ENCODE measurements at regions not wholly inside any gene's neighbourhood (a gene's known extent, or its start where the extent isn't known, plus 50 kb on each side); places are given as distances from the start of the nearest gene placed in this dataset.

GRCh38 chr4:89420507-89420906, 112.9 kb upstream of the GPRIN3 start:
- ATAC-seq (no peak), DNase-seq (no peak)
- intact Hi-C loops (cut with DNase I), result no loop called here
- Histone ChIP-seq H3K4me3 (no peak overlapping the region), H3K4me1 (no peaks in the 10 kb centered on the region), H3K9me3 (no peaks in the 10 kb centered on the region), H3K27ac (no peak overlapping the region), H3K36me3 (no peaks in the 10 kb centered on the region), H3K27me3 (no peaks in the 10 kb centered on the region)
- TF ChIP-seq, protein P1, sequence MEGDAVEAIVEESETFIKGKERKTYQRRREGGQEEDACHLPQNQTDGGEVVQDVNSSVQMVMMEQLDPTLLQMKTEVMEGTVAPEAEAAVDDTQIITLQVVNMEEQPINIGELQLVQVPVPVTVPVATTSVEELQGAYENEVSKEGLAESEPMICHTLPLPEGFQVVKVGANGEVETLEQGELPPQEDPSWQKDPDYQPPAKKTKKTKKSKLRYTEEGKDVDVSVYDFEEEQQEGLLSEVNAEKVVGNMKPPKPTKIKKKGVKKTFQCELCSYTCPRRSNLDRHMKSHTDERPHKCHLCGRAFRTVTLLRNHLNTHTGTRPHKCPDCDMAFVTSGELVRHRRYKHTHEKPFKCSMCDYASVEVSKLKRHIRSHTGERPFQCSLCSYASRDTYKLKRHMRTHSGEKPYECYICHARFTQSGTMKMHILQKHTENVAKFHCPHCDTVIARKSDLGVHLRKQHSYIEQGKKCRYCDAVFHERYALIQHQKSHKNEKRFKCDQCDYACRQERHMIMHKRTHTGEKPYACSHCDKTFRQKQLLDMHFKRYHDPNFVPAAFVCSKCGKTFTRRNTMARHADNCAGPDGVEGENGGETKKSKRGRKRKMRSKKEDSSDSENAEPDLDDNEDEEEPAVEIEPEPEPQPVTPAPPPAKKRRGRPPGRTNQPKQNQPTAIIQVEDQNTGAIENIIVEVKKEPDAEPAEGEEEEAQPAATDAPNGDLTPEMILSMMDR (IDR thresholded peaks at IDR 0.05), result no peak
- no peak for TF ChIP-seq POLR2A (IDR thresholded peaks at IDR 0.05)
- 91% methylated on average over 2 of the region's 2 CpGs for WGBS (ENCODE audit: insufficient coverage, low coverage, low lambda C conversion rate, missing lambda C conversion rate)

- no peaks in the 10 kb centered on the region for H3K9me3 ChIP-seq
- H3K27ac ChIP-seq, result no peak overlapping the region
- no peaks in the 10 kb centered on the region for H3K36me3 ChIP-seq
- no peaks in the 10 kb centered on the region for H3K4me1 ChIP-seq
- DNase-seq (no peak), ATAC-seq (no peak)
- WGBS (ENCODE audit: insufficient coverage, low coverage, low lambda C conversion rate, missing lambda C conversion rate), result 75% methylated on average over 5 of the region's 5 CpGs
- TF ChIP-seq POLR2A (IDR thresholded peaks at IDR 0.05), result no peak
- TF ChIP-seq, protein P1 (IDR thresholded peaks at IDR 0.05), result no peak
- no peak overlapping the region for H3K4me3 ChIP-seq
- H3K27me3 ChIP-seq, result no peaks in the 10 kb centered on the region
- intact Hi-C loops (cut with DNase I), result no loop called here
Observed at GRCh38 chr4:89419111-89419695, 111.6 kb upstream of the GPRIN3 start.

- no peaks in the 10 kb centered on the region for H3K9me3 ChIP-seq
- 92% methylated on average over 2 of the region's 2 CpGs for WGBS (ENCODE audit: insufficient coverage, low coverage, low lambda C conversion rate, missing lambda C conversion rate)
- H3K36me3 ChIP-seq, result no peaks in the 10 kb centered on the region
- no peak overlapping the region for H3K4me3 ChIP-seq
- ATAC-seq (no peak), DNase-seq (no peak)
- no peaks in the 10 kb centered on the region for H3K4me1 ChIP-seq
- H3K27ac ChIP-seq, result no peak overlapping the region
- TF ChIP-seq POLR2A (IDR thresholded peaks at IDR 0.05), result no peak
- intact Hi-C loops (cut with DNase I), result no loop called here
- H3K27me3 ChIP-seq, result no peaks in the 10 kb centered on the region
Observed at GRCh38 chr4:89416960-89417359, 109.4 kb upstream of the GPRIN3 start.

DNA sequence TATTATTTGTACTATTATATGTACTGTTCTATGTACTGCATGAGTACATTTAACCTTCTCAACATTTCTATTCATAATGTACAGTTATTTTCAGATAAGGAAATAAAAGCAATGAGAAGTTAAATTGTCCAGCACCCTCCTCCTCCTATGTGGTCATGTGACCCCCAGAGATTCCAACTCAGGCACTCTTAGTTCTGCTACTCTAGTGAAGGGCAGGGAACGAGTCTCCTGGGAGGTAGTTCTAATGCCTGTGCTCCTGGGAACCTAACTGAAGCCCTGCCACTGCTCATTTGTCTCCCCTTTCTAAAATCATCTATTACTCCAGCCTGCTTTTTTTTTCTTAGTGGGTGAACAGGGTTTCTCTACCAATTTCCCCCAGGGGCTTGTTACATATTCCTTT, 105.9 kb upstream of the GPRIN3 start:
- no peak for TF ChIP-seq POLR2A (IDR thresholded peaks at IDR 0.05)
- TF ChIP-seq, protein P1 (IDR thresholded peaks at IDR 0.05), result no peak
- 70% methylated on average over 1 of the region's 1 CpG for WGBS (ENCODE audit: insufficient coverage, low coverage, low lambda C conversion rate, missing lambda C conversion rate)
- H3K27me3 ChIP-seq, result no peaks in the 10 kb centered on the region
- H3K9me3 ChIP-seq, result no peaks in the 10 kb centered on the region
- DNase-seq (no peak), ATAC-seq (peak in 1 of 4 donors; percentile 26)
- intact Hi-C loops (cut with DNase I), result no loop called here
- no peaks in the 10 kb centered on the region for H3K4me1 ChIP-seq
- no peak overlapping the region for H3K27ac ChIP-seq
- H3K4me3 ChIP-seq, result no peak overlapping the region
- H3K36me3 ChIP-seq, result no peaks in the 10 kb centered on the region

DNA sequence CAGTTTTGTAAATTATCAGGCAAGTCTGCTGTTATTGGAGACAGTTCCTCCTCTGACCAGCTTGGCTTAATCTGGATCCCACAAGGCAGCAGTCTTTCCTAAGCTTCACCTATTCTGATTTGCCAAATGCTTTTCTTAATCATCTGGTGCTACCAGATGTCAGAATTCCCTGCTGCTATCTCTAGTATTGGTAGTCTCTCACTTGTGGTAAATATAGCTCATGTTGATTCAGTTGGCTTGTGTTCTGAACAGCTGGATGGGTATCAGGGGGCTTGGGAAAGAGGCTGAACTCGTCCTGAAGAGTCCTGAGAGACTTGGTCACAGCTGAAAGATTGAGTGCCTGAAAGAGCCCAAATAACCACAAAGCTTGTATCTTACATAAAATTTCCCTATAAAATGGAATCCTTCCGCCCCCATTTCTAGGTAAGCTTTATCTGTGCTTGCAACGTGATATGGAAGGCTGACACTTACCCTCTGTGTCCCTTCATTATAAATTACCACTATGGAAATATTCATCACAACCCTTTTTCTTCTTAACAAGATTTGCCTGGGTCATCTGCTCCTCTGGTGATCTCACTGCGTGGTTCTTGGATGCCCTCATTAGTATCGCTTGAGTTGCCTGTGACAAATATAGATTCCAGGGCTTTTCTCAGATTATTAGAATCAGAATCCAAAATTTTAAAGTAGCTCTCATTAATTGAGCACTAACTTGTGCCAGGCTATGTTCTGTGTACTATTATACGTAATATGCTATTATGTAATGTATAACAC, 104.1 kb upstream of the GPRIN3 start:
- WGBS (ENCODE audit: insufficient coverage, low coverage, low lambda C conversion rate, missing lambda C conversion rate), result 63% methylated on average over 6 of the region's 6 CpGs
- ATAC-seq, result no peak
- intact Hi-C loops (cut with DNase I), result no loop called here

More for the DNA sequence above, 104.1 kb upstream of the GPRIN3 start:
- no peak for TF ChIP-seq POLR2A (IDR thresholded peaks at IDR 0.05)
- Histone ChIP-seq H3K27ac (no peak overlapping the region), H3K9me3 (no peaks in the 10 kb centered on the region), H3K4me3 (no peak overlapping the region), H3K36me3 (no peaks in the 10 kb centered on the region), H3K4me1 (no peaks in the 10 kb centered on the region), H3K27me3 (no peaks in the 10 kb centered on the region)
- no peak for DNase-seq
